Activated naive CD4-positive, alpha-beta T cell treated with anti-CD3 and anti-CD28 coated beads, Interleukin-2, amount 50 U/mL, for 16 hours (primary cell): ENCODE measurements at regions not wholly inside any gene's neighbourhood (a gene's known extent, or its start where the extent isn't known, plus 50 kb on each side); places are given as distances from the start of the nearest gene placed in this dataset.

Experiments used
- DNase-seq: peaks from one replicate; pipeline ENCODE4 v3.0.0-alpha.2; 2020

- DNase-seq: no peak
These were observed 58.1 kb upstream of the CALM2 start for GRCh38 chr2:47234456-47234855.

GRCh38 chr2:47232738-47233415, 56.6 kb upstream of the CALM2 start:
- no peak for DNase-seq

GRCh38 chr2:47230418-47230817, 54.1 kb upstream of the CALM2 start:
- no peak for DNase-seq

- no peak for DNase-seq
These were observed 51.4 kb upstream of the CALM2 start for GRCh38 chr2:47227532-47228279.

- DNase-seq: no peak
These were observed 50.6 kb upstream of the CALM2 start for GRCh38 chr2:47226923-47227220.

GRCh38 chr2:47226132-47226922, 50.0 kb upstream of the CALM2 start:
- no peak for DNase-seq
